GM18867 (cell line): ENCODE measurements at regions not wholly inside any gene's neighbourhood (a gene's known extent, or its start where the extent isn't known, plus 50 kb on each side); places are given as distances from the start of the nearest gene placed in this dataset.

Experiments
- ATAC-seq: cut with Tn5 transposase; IDR thresholded peaks from one replicate; pipeline ENCODE4 v1.9.1; 2021; ENCODE audit warnings: mild to moderate bottlenecking, moderate library complexity; ENCODE audit not compliant: unreplicated experiment

GRCh38 chr6:10307028-10307427 is 107.8 kb downstream of the TFAP2A start:
- no peak for ATAC-seq

DNA sequence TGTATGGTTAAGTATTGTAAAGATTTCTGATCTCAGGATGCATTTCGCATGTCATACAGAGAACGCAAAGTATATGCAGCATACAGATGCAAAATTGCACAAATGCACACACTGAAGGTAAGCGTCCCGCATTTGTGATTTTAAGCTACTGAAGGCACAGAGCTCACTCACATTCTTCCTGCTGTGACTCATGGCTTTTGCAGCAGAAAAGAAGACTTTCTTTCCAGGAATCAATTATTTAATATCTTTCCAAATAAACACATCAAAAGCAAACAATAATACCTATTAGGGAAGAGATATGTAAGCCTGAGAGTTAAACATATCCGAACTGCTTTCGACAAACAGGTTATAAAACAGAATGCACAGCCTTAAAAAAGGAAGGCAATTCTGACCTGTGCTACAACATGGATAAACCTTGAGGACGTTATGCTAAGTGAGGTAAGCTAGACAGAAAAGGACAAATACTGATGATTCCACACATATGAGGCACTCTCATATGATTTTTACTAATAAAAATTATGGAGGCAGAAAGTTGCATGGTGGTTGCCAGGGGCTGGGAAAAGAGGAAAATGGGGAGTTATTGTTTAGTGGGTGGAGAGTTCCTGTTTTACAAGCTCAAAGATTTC is 109.0 kb downstream of the TFAP2A start:
- ATAC-seq = no peak

- ATAC-seq = no peak
Measured at GRCh38 chr6:10303608-10304506, 111.0 kb downstream of the TFAP2A start.

- ATAC-seq = no peak
Measured at GRCh38 chr6:10302566-10303235, 112.2 kb downstream of the TFAP2A start.

GRCh38 chr6:10300071-10300470 is 114.8 kb downstream of the TFAP2A start:
- no peak for ATAC-seq

DNA sequence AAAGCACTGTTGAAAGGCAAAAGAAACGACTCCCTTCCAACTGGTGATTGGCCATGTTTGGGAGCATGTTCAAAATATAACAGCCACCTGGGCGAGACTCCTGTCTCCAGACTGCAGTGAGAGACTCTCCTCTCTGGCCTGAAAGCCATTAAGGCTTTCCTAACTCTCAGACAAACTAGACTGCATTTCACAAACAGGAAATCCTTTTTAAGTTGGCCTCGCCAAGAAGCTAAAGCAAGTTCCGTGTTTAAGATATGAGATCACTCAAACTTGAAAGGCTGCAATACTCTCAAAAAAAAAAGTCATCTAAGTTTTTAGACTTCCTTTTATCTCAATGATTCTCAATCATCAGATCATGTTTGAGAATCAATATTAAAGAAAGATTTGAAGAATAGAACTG is 117.0 kb downstream of the TFAP2A start:
- ATAC-seq = no peak

GRCh38 chr6:10278746-10279145 is 136.1 kb downstream of the TFAP2A start:
- no peak for ATAC-seq

GRCh38 chr6:10276660-10277287 is 138.1 kb downstream of the TFAP2A start:
- no peak for ATAC-seq

DNA sequence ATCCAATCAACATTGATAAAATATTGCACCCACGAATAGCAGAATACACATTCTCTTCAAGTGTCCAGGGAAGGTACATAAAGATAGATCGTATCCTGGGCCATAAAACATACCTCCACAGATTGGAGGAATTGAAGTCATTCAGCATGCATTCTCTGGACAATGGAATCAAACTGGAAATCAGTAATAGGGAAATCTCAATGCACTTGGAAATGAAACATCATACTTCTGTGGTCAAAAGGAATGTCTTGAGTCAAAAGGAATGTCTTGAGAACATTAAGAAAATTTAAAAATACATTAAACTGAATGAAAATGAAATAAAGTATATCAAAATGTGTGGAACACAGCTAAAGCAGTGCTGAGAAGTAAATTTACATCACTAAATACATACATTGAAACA is 138.8 kb downstream of the TFAP2A start:
- no peak for ATAC-seq

- no peak for ATAC-seq
Measured at GRCh38 chr6:10272591-10272990, 142.3 kb downstream of the TFAP2A start.

DNA sequence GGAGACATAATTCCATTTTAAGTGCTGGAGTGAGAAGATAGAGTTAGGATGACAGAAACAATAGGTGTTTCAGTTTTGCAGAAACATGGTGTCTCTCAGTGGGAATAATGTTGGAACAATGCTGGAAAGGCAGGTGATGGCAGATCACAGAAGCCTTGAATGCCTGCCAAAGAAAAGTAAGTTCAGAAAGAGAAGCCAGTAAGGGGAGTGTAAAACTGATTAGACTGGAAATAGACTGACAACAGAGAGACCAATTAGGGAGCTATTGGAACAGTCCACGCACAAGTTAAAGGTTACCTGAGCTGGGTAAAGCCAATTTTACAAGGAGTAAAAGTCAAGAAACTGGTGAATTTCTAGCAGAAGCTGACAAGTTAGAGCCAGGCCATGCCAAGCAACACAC is 142.9 kb downstream of the TFAP2A start:
- no peak for ATAC-seq

GRCh38 chr6:10269814-10270472 is 144.9 kb downstream of the TFAP2A start:
- peak; percentile 87 for ATAC-seq

- no peak for ATAC-seq
Measured at GRCh38 chr6:10268611-10269310, 146.1 kb downstream of the TFAP2A start.

- ATAC-seq = no peak
Measured at GRCh38 chr6:10268111-10268510, 146.8 kb downstream of the TFAP2A start.

DNA sequence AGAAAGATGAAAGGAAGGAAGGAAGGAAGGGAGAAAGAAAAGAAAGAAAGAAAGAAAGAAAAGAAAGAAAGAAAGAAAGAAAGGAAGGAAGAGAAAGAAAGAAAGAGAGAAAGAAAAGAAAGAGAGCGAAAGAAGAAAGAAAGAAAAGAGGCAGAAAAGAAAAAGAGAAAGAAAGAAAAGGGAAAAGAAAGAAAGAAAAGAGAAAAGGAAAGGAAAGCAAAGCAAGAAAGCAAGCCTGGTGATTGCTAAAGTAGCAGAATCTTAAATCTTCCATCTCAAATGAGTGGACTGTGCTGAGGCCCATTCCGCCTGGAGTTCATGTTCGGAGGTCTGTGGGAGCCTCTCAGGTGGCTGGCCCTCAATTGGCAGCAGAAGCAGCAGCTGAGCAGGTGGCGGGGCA is 148.4 kb downstream of the TFAP2A start:
- ATAC-seq = no peak

- no peak for ATAC-seq
Measured at GRCh38 chr6:10266061-10266460, 148.8 kb downstream of the TFAP2A start.

DNA sequence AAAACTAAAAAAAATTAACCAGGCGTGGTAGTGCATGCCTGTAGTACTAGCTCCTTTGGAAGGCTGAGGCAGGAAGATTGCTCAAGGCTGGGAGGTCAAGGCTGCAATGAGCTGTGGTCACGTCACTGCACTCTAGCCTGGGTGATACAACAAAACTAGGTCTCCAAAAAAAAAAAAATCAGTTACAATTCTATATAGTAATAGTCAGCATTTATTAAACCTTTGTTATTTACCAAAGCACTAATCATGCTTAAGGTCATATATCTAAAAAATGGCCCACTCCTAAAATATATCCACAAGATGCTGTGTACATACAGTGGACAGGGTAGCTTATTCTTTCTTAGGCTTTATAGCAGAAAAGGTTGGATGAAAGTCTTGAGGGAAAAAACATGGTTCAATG is 152.4 kb downstream of the TFAP2A start:
- ATAC-seq = no peak

GRCh38 chr6:10259671-10260070 is 155.2 kb downstream of the TFAP2A start:
- no peak for ATAC-seq

GRCh38 chr6:10258341-10258740 is 156.5 kb downstream of the TFAP2A start:
- no peak for ATAC-seq

DNA sequence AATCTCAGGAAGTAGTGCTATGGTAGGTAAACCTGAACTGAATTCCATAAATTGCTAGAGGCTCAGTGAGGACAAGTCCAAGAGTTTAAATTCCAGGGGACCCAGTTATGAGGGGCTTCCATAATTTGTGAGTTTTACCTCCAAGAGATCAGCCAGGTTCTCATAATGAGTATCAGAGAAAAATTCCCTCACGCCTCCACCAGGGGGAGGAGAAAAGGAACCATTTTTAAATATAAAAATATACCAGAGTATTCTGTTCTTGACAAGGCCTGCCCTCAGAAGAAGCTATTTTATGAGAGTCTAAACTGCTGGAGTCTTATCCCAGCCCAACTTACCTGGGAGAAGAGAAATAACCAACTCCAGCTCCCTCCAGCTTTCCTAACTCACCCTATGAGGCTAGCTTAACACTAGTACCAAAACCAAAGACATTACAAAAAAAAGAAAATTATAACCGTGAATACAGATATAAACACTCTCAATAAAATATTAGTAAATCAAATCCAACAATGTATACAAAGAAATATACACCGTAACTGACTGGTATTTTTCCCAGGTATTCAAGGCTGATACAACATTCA is 158.7 kb downstream of the TFAP2A start:
- peak; percentile 68 for ATAC-seq
